ENCODE measurements at regions not wholly inside any gene's neighbourhood (a gene's known extent, or its start where the extent isn't known, plus 50 kb on each side); places are given as distances from the start of the nearest gene placed in this dataset.

DNA sequence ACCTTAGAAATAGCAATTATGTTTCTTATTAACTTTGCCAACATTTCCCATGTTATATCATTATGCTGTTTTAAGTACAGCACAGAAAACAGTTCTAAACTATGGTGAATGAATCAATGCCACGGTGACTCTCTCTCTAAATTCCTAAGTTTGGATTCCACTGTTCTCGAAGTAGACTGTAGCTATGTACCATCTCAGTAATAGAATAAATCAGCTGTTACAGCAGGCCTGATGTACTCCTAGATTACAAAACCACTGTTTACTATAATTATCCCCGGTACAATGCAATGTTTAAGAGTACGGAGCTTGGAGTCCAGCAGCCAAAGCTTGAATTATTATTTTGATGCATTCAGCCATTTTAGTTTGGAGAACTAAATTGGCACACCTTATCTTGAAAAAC lies 476.3 kb upstream of the SLITRK1 start:
- Histone ChIP-seq H3K4me1 (ENCODE audit: insufficient read depth) (no peaks in the 10 kb centered on the region), H3K9me2 (replicated peaks; ENCODE audit: insufficient read depth) (no peaks in the 10 kb centered on the region), H3K4me2 (no peak overlapping the region), H3K36me3 (replicated peaks; ENCODE audit: insufficient read depth, low read depth) (no peaks in the 10 kb centered on the region), H3K79me2 (no peaks in the 10 kb centered on the region), H3K4me3 (no peak overlapping the region), H3K9me3 (ENCODE audit: low read depth) (no peaks in the 10 kb centered on the region), H2AFZ (no peak overlapping the region), H3K27ac (no peak overlapping the region), H4K20me1 (ENCODE audit: insufficient read depth, poor library complexity, severe bottlenecking) (no peaks in the 10 kb centered on the region), H3K27me3 (no peaks in the 10 kb centered on the region)
- TF ChIP-seq, protein P1, sequence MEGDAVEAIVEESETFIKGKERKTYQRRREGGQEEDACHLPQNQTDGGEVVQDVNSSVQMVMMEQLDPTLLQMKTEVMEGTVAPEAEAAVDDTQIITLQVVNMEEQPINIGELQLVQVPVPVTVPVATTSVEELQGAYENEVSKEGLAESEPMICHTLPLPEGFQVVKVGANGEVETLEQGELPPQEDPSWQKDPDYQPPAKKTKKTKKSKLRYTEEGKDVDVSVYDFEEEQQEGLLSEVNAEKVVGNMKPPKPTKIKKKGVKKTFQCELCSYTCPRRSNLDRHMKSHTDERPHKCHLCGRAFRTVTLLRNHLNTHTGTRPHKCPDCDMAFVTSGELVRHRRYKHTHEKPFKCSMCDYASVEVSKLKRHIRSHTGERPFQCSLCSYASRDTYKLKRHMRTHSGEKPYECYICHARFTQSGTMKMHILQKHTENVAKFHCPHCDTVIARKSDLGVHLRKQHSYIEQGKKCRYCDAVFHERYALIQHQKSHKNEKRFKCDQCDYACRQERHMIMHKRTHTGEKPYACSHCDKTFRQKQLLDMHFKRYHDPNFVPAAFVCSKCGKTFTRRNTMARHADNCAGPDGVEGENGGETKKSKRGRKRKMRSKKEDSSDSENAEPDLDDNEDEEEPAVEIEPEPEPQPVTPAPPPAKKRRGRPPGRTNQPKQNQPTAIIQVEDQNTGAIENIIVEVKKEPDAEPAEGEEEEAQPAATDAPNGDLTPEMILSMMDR (IDR thresholded peaks at IDR 0.05; ENCODE audit: poor library complexity) = no peak
- TF ChIP-seq EZH2 (IDR thresholded peaks at IDR 0.05; ENCODE audit: borderline replicate concordance) (no peak), EZH2phosphoT487 (IDR thresholded peaks at IDR 0.05; ENCODE audit: low read depth, severe bottlenecking, unreplicated experiment) (no peak)
- WGBS (ENCODE audit: low lambda C conversion rate, missing lambda C conversion rate) = 85% methylated on average over 4 of the region's 4 CpGs
- no peak for DNase-seq (ENCODE audit: low spot score)

DNA sequence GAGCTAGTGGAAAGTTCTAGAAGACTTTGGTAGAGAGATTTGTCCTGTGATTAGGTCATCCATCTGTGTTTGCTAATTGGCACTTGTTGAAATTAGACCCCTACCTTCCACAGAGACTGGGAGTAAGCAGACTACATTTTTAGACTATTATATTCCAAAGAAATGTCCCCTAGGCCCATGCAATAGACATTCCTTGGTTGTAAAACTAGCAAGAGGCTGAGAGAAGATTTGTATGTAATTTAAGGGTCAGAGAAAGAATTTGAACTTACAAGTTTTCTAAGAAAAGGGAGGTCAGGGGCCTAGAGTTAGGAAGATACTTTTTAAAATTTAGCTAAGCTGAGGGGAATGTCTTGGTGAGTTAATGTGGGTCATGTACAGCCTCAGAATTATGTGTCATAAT lies 470.7 kb upstream of the SLITRK1 start:
- TF ChIP-seq, protein P1 (IDR thresholded peaks at IDR 0.05; ENCODE audit: poor library complexity) = no peak
- no peak for TF ChIP-seq EZH2 (IDR thresholded peaks at IDR 0.05; ENCODE audit: borderline replicate concordance)
- no peak for TF ChIP-seq EZH2phosphoT487 (IDR thresholded peaks at IDR 0.05; ENCODE audit: low read depth, severe bottlenecking, unreplicated experiment)
- Histone ChIP-seq H3K9me2 (replicated peaks; ENCODE audit: insufficient read depth) (no peaks in the 10 kb centered on the region), H3K4me2 (no peak overlapping the region), H3K27me3 (no peaks in the 10 kb centered on the region), H2AFZ (no peak overlapping the region), H4K20me1 (ENCODE audit: insufficient read depth, poor library complexity, severe bottlenecking) (no peaks in the 10 kb centered on the region), H3K4me1 (ENCODE audit: insufficient read depth) (no peaks in the 10 kb centered on the region), H3K36me3 (replicated peaks; ENCODE audit: insufficient read depth, low read depth) (no peaks in the 10 kb centered on the region), H3K79me2 (no peaks in the 10 kb centered on the region), H3K27ac (no peak overlapping the region), H3K9me3 (ENCODE audit: low read depth) (no peaks in the 10 kb centered on the region), H3K4me3 (no peak overlapping the region)
- no peak for DNase-seq (ENCODE audit: low spot score)

DNA sequence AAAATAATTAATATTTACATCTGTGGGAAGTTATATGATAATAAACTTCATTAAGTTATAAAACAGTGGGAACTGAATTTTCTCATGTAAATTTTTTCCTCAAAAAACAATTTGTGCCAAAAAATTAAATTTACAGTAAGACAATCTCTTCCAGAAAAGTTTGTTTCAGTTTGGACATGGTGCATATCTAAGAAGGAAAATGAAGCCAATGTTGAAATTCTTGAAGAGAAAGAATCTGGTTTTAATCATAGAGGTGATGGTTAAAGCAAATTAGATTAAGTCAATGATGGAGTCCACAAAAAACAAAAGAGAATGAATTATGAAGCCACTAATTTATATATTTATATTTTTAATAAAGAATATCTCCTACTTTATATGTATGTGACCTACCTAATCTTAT lies 457.2 kb upstream of the SLITRK1 start:
- Histone ChIP-seq H3K4me3 (no peak overlapping the region), H2AFZ (no peak overlapping the region), H3K79me2 (no peaks in the 10 kb centered on the region), H3K4me1 (ENCODE audit: insufficient read depth) (no peaks in the 10 kb centered on the region), H3K9me3 (ENCODE audit: low read depth) (no peaks in the 10 kb centered on the region), H3K36me3 (replicated peaks; ENCODE audit: insufficient read depth, low read depth) (no peaks in the 10 kb centered on the region), H3K9me2 (replicated peaks; ENCODE audit: insufficient read depth) (no peaks in the 10 kb centered on the region), H3K4me2 (no peak overlapping the region), H3K27me3 (no peaks in the 10 kb centered on the region), H3K27ac (no peak overlapping the region), H4K20me1 (ENCODE audit: insufficient read depth, poor library complexity, severe bottlenecking) (no peaks in the 10 kb centered on the region)
- DNase-seq (ENCODE audit: low spot score) = no peak
- TF ChIP-seq EZH2phosphoT487 (IDR thresholded peaks at IDR 0.05; ENCODE audit: low read depth, severe bottlenecking, unreplicated experiment) (no peak), EZH2 (IDR thresholded peaks at IDR 0.05; ENCODE audit: borderline replicate concordance) (no peak)
- TF ChIP-seq, protein P1 (IDR thresholded peaks at IDR 0.05; ENCODE audit: poor library complexity) = no peak

DNA sequence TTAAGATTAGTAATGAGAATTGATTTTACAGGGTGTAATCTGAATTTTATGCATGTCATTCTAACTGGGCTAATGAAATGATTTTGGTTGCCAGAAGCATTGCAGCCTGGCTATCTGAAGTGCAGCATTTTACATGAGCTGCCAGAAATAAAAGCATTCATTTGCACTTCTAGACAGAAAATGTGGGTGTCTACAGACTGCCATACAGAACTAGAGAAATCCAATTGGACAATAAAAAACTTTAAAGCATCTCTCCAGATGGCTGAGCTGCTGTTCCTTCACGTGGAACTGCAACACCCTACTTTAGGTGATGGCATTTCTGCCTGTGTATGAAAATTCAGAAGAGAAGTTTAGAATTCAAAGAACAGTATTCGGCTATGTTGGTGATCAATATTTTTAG lies 450.1 kb upstream of the SLITRK1 start:
- Histone ChIP-seq H3K9me3 (ENCODE audit: low read depth) (no peaks in the 10 kb centered on the region), H3K36me3 (replicated peaks; ENCODE audit: insufficient read depth, low read depth) (no peaks in the 10 kb centered on the region), H3K79me2 (no peaks in the 10 kb centered on the region), H3K4me3 (no peak overlapping the region), H3K4me1 (ENCODE audit: insufficient read depth) (no peaks in the 10 kb centered on the region), H3K27me3 (no peaks in the 10 kb centered on the region), H3K4me2 (no peak overlapping the region), H2AFZ (no peak overlapping the region), H3K9me2 (replicated peaks; ENCODE audit: insufficient read depth) (no peaks in the 10 kb centered on the region), H3K27ac (no peak overlapping the region), H4K20me1 (ENCODE audit: insufficient read depth, poor library complexity, severe bottlenecking) (no peaks in the 10 kb centered on the region)
- DNase-seq (ENCODE audit: low spot score) = no peak
- 73% methylated on average over 2 of the region's 2 CpGs for WGBS (ENCODE audit: low lambda C conversion rate, missing lambda C conversion rate)
- TF ChIP-seq EZH2phosphoT487 (IDR thresholded peaks at IDR 0.05; ENCODE audit: low read depth, severe bottlenecking, unreplicated experiment) = no peak
- TF ChIP-seq, protein P1 (IDR thresholded peaks at IDR 0.05; ENCODE audit: poor library complexity) = no peak
- no peak for TF ChIP-seq EZH2 (IDR thresholded peaks at IDR 0.05; ENCODE audit: borderline replicate concordance)
